Endothelial cell of umbilical vein (primary cell): ENCODE measurements at regions not wholly inside any gene's neighbourhood (a gene's known extent, or its start where the extent isn't known, plus 50 kb on each side); places are given as distances from the start of the nearest gene placed in this dataset.

Experiments used
- BruUV-seq: library from RNA; stranded (reverse); fragments of 400-500 nt; replicated peaks from 2 replicates; lab custom pipeline; 2021; lab: Mats Ljungman, UMichigan
- CTCF ChIA-PET: fragments of 300-600, 350-600 bp; sonication (Branson Sonifier 250); formaldehyde crosslinking; loops from one replicate; lab custom pipeline; 2021; ENCODE audit warnings: antibody characterized with exemption, inconsistent platforms; lab: Charles Lee
- POLR2A ChIA-PET: fragments of 300-600, 350-600 bp; sonication (Branson Sonifier 250); formaldehyde crosslinking; loops from one replicate; lab custom pipeline; 2021; ENCODE audit warnings: antibody characterized with exemption, inconsistent platforms; lab: Charles Lee
- DNase-seq: peaks from one replicate; pipeline ENCODE4 v3.0.0-alpha.2; 2011; ENCODE audit warnings: low read depth, low spot score
- FAIRE-seq: peaks from 2 replicates; lab custom pipeline; 2011; peaks lifted over from hg19 to GRCh38; lab: Jason Lieb, UNC
- H2AFZ ChIP-seq: 2 replicates; pipeline ENCODE4 v1.6.0; 2012; ENCODE audit warnings: low read depth, low read length, control low read depth, inconsistent platforms
- H3K27ac ChIP-seq: 2 replicates; pipeline ENCODE4 v1.5.1; 2011; ENCODE audit warnings: low read depth, mild to moderate bottlenecking, control low read depth, low read length, moderate library complexity; ENCODE audit not compliant: insufficient read depth
- H3K27me3 ChIP-seq, 2 experiments: 2 replicates each; pipeline versions ENCODE4 v1.6.0 to v1.6.1; 2011; ENCODE audit warnings: low read length in 2 of 2, mixed read lengths in 1 of 2; ENCODE audit not compliant: control insufficient read depth in 2 of 2, insufficient read depth in 2 of 2
- H3K36me3 ChIP-seq, 2 experiments: 2 replicates in 1 of 2; 3 replicates in 1 of 2; pipeline ENCODE4 v1.5.1; 2011; ENCODE audit warnings: low read length in 2 of 2, mild to moderate bottlenecking in 1 of 2, moderate library complexity in 1 of 2; ENCODE audit not compliant: control insufficient read depth in 2 of 2, insufficient read depth in 2 of 2; ENCODE audit errors: extremely low read depth in 1 of 2
- H3K4me1 ChIP-seq: 3 replicates; pipeline ENCODE4 v1.5.1; 2011; ENCODE audit warnings: mild to moderate bottlenecking, low read length; ENCODE audit not compliant: control insufficient read depth, insufficient read depth; ENCODE audit errors: extremely low read depth
- H3K4me2 ChIP-seq: 2 replicates; pipeline ENCODE4 v1.6.1; 2011; ENCODE audit warnings: low read length, control low read depth, mixed read lengths; ENCODE audit not compliant: insufficient read depth
- H3K4me3 ChIP-seq, 3 experiments: fragments of 200-600 bp in 1 of 3; sonication (generic), shearing (Covaris generic) in 1 of 3; replicated peaks in 1 of 3; 2 replicates each; pipeline ENCODE4 v1.5.1; 2011 to 2016; ENCODE audit warnings: control low read depth in 3 of 3, low read length in 3 of 3, mild to moderate bottlenecking in 2 of 3, inconsistent platforms in 1 of 3, low read depth in 1 of 3, moderate library complexity in 1 of 3; ENCODE audit not compliant: insufficient read depth in 1 of 3
- H3K79me2 ChIP-seq: 2 replicates; pipeline ENCODE4 v1.6.0; 2012; ENCODE audit warnings: low read length, inconsistent platforms; ENCODE audit not compliant: control insufficient read depth, insufficient read depth
- H3K9ac ChIP-seq: replicated peaks from 2 replicates; pipeline ENCODE3; 2011; ENCODE audit warnings: low read length, control low read depth; ENCODE audit not compliant: insufficient read depth; ENCODE audit errors: extremely low read depth
- H3K9me1 ChIP-seq: replicated peaks from 3 replicates; pipeline ENCODE4 v1.6.0; 2011; ENCODE audit warnings: mild to moderate bottlenecking, low read length; ENCODE audit not compliant: control insufficient read depth, insufficient read depth; ENCODE audit errors: extremely low read depth
- H3K9me3 ChIP-seq: replicated peaks from 2 replicates; pipeline ENCODE4 v1.5.1; 2012; ENCODE audit warnings: low read length, inconsistent platforms; ENCODE audit not compliant: control insufficient read depth, insufficient read depth
- H4K20me1 ChIP-seq: replicated peaks from 2 replicates; pipeline ENCODE3; 2011; ENCODE audit warnings: mild to moderate bottlenecking, low read length; ENCODE audit not compliant: control insufficient read depth, insufficient read depth; ENCODE audit errors: extremely low read depth
- CTCF ChIP-seq, 2 donors: IDR thresholded peaks; 1 replicate in 1 of 2; 2 replicates in 1 of 2; pipeline ENCODE4 v1.5.1; 2011; ENCODE audit warnings: low read length in 2 of 2, mild to moderate bottlenecking in 2 of 2, moderate library complexity in 2 of 2, control low read depth in 1 of 2, inconsistent platforms in 1 of 2, low read depth in 1 of 2; ENCODE audit not compliant: insufficient read depth in 1 of 2; ENCODE audit errors: extremely low read depth in 1 of 2
- EZH2 ChIP-seq: IDR thresholded peaks from 2 replicates; pipeline ENCODE4 v1.6.1; 2012; ENCODE audit warnings: borderline replicate concordance, low read depth, mild to moderate bottlenecking, moderate library complexity, low read length, inconsistent platforms; ENCODE audit not compliant: severe bottlenecking
- FOS ChIP-seq: IDR thresholded peaks from 2 replicates; pipeline ENCODE4 v1.6.1; 2011; ENCODE audit warnings: mild to moderate bottlenecking, low read length, moderate library complexity, borderline replicate concordance; ENCODE audit not compliant: insufficient read depth
- GATA2 ChIP-seq: IDR thresholded peaks from 2 replicates; pipeline ENCODE4 v1.7.0; 2011; ENCODE audit warnings: low read depth, mild to moderate bottlenecking, moderate library complexity, mixed read lengths, low read length; ENCODE audit not compliant: insufficient read length, insufficient read depth
- JUN ChIP-seq: IDR thresholded peaks from 2 replicates; pipeline ENCODE4 v1.6.1; 2011; ENCODE audit warnings: borderline replicate concordance, low read depth; ENCODE audit not compliant: insufficient read length, insufficient read depth
- MAX ChIP-seq: IDR thresholded peaks from 2 replicates; pipeline ENCODE4 v1.6.1; 2011; ENCODE audit not compliant: insufficient read depth, insufficient read length
- MYC ChIP-seq: IDR thresholded peaks from one replicate; pipeline ENCODE4 v1.6.1; 2011; ENCODE audit warnings: mild to moderate bottlenecking, low read depth, low read length
- POLR2A ChIP-seq: IDR thresholded peaks from 2 replicates; pipeline ENCODE4 v1.6.1; 2012; ENCODE audit warnings: low read depth, mild to moderate bottlenecking, control low read depth, low read length
- POLR2AphosphoS5 ChIP-seq: IDR thresholded peaks from 2 replicates; pipeline ENCODE4 v1.6.1; 2012; ENCODE audit warnings: low read depth, mild to moderate bottlenecking, control low read depth, low read length, moderate library complexity; ENCODE audit not compliant: insufficient read depth
- dilution Hi-C: fragments of 300-500 bp; cut with MboI; formaldehyde crosslinking; loops from one replicate; pipeline ENCODE4 v1.15.0; 2019; ENCODE audit warnings: low sequenced_read_pairs; ENCODE audit not compliant: extremely low pct_ligation_motif_present
- intact Hi-C: fragments of 100-400 bp; cut with micrococcal nuclease; formaldehyde crosslinking; loops from one replicate; pipeline ENCODE4 v1.10.0; 2022

- BruUV-seq: no TSS peak
- intact Hi-C loops: loop anchor here (2.0 to 10.0 kb wide), 4 partner anchors 65 to 603 kb away; partner anchors contain the start of genes PDZD8 and RAB11FIP2
- Histone ChIP-seq H3K79me2 (no peaks in the 10 kb centered on the region), H3K4me2 (no peak overlapping the region), H3K36me3 (no peaks in the 10 kb centered on the region), H3K9me3 (no peaks in the 10 kb centered on the region), H3K27ac (no peak overlapping the region), H3K4me3 (no peak overlapping the region), H3K27me3 (peaks cover 0 to 2% of the 10 kb centered on the region in 2 experiments), H4K20me1 (no peaks in the 10 kb centered on the region), H3K9me1 (no peaks in the 10 kb centered on the region), H2AFZ (no peak overlapping the region), H3K9ac (no peak overlapping the region), H3K4me1 (peaks cover 5% of the 10 kb centered on the region)
- no peak for DNase-seq
- dilution Hi-C loops: no loop called here
- FAIRE-seq: no peak
- ChIA-PET CTCF (interaction anchor here (0.8 to 3.7 kb wide), 23 partner anchors 9 to 1122 kb away, joined by 3 to 279 read pairs (median 16); no protein-coding TSS in a partner anchor), POLR2A (no interaction called here)
- TF ChIP-seq MAX: no peak
- TF ChIP-seq POLR2AphosphoS5: no peak
- TF ChIP-seq FOS: no peak
- no peak for TF ChIP-seq GATA2
- TF ChIP-seq MYC: no peak
- TF ChIP-seq EZH2: no peak
- TF ChIP-seq JUN: no peak
- no peak for TF ChIP-seq CTCF (IDR thresholded peaks at IDR 0.05; ENCODE audit: extremely low read depth in 1 of 2, insufficient read depth in 1 of 2, low read depth in 1 of 2, low read length in 2 of 2)
- TF ChIP-seq POLR2A: no peak
Measured at GRCh38 chr10:117441812-117442443, 66.7 kb upstream of the PDZD8 start.
